HG02798 (cell line): ENCODE measurements at regions not wholly inside any gene's neighbourhood (a gene's known extent, or its start where the extent isn't known, plus 50 kb on each side); places are given as distances from the start of the nearest gene placed in this dataset.
"Not testable (repeated sequence)": the region's sequence is repeated elsewhere in the genome, so short reads cannot be mapped to it uniquely, and the experiment has no call there.

Source experiments
- ATAC-seq: cut with Tn5 transposase; IDR thresholded peaks from one replicate; pipeline ENCODE4 v1.9.1; 2021; ENCODE audit warnings: mild to moderate bottlenecking; ENCODE audit not compliant: unreplicated experiment, poor library complexity

GRCh38 chr11:39311888-39312287, 2147.6 kb downstream of the LRRC4C start:
- ATAC-seq, result not testable (repeated sequence)

- no peak for ATAC-seq
These were observed 2154.9 kb downstream of the LRRC4C start for GRCh38 chr11:39304586-39304985.

DNA sequence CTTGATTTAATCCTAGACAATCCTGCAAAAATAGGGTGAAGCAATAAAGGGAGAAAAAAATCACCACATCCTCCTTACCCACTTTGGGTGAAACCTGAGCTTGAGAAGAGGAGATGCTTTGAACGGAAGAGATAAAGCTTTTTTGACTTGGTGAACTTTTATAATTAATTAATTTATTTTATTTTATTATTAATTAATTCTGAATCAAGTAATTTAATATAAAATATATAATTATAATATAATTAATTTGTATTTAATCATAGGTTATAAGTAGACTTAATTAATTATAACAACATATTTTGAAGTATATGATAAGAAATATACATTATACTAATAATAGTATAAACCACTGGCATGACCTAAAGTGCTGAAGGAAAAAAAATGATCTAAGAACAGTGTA, 2164.8 kb downstream of the LRRC4C start:
- no peak for ATAC-seq

GRCh38 chr11:39288011-39288410, 2171.4 kb downstream of the LRRC4C start:
- ATAC-seq, result no peak

DNA sequence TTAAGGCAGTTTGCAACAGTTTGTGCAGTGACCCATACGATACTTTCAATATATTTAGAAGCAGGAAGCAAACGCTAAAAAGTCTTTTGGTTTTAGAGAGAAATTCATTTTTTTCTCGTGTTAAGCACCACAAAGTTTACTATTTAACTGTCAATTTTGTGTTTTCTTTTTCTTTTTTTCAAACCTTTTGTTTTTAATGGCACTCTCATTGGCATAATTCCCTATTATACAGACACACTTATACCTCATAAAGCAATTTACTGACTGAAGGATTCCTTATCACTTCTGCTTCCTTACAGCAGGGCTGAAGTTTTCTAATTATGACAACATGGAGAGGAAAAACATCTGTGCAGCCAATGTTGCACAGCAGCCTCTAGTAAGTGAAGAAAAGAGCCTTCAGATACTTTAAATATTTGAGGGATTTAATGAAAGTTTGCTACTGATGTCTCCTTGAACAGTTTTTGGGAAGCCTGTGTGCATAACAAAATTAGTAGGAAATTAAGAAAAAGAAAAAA, 2191.2 kb downstream of the LRRC4C start:
- ATAC-seq, result no peak

DNA sequence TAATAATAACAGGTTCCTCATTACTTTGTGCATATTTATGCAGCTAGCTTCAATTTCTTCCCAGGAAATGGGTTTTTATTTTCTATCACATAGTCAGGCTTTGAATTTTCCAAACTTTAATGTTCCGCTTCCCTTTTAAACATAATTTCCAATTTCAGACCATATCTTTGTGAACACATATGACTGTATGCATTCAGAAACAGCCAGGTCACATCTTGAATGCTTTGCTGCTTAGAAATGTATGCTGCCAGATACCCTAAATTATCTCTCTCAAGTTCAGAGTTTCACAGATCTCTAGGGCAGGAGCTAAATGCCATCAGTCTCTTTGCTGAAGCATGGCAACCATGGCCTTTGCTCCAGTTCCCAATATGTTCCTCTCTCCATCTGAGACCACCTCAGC, 2203.8 kb downstream of the LRRC4C start:
- no peak for ATAC-seq

DNA sequence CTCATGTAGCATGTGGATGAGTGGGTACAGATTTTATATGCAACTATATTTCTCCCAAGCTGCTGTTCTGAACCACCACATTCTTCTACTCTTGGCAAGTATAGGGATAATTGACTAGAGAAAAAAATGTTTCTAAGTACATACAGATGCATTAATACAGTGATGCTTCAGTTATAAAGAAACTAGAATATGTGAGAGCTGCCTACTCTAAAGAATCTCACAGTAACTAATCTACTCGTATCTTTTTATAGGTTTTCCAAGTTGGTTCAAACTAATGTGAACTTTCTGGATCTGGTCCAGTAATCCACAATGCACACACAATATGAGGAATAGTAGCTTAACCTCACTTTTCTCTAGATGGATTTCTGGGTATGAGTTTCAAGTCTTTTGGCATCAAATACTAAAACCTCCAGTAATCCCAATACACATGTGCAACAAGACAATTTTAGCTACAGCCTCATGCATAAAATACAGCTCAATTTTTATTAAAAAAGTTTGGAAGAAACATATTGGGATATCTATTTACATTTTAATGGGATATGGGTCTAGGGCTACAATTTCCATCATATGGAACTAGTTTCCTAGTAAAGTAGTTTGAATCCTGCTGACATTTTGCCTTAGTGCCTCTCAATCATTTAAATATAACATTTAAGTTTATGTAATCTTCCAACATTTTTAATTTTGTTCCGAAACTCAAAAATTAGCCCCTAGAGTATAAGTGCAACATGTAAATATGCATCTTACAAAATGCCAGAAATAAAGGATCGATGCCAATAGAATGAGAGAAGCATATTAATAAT, 2209.7 kb downstream of the LRRC4C start:
- no peak for ATAC-seq

DNA sequence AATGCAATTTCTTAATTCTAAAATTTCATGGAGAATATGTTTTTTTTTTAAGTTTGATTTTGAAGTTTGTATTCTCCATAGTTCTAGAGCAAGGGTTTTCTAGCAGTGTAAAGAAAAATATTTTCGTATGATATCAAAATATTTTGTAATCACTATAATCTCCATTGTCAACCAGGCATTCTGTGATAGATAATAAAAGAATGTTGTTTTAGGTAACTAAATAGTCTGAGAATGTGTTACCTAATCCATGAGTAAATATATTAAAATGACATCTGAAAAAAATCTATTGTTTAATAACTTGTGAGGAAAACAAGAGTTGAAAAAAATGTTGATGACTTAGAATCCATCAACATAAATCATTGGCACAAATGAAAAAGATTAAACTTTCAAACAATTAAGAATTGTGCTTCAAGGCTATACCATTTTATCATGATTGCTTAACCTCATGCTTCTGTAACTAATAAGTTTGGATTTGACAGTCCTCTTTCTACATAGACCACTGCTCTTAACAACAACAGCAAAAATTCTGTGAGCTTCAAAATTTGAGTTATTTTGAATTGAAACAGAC, 2211.8 kb downstream of the LRRC4C start:
- no peak for ATAC-seq

DNA sequence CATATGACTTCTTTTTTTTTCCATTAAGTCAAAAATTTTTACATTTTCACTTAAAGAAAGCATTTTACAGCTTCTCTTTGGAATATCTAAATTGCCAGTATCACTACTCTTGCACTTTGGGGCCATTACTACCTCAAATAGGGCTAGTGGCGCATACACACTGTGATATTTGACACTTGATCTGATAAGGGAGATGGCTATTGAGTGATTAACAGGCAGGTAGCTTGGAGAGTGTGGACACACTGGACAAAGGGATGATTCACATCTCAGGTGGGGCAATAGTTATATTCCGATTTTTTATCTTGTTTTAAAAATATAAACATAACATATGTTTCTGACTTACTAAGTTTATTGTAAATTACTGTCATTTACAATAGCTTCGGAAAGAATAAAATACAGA, 2219.9 kb downstream of the LRRC4C start:
- ATAC-seq, result no peak

DNA sequence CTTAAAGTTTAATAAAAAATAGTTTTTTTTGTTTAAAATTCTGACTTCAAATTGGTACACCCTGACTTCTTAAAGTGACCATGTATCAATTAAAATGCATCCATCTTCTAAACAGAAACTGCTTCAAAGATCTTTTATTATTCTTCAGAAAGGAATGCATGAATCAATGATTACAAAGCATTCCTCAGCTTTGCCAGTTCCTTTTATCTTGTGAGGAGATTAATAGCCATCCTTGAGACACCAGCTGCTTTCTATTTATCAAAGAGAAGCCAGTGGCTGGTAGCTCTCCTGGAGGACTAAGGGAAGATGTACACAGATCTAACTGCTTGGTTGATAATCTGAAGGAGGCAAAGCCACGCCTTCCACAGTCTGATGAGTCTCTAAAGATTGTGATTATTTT, 2222.5 kb downstream of the LRRC4C start:
- no peak for ATAC-seq

GRCh38 chr11:39221550-39222138, 2237.8 kb downstream of the LRRC4C start:
- ATAC-seq, result no peak

- ATAC-seq, result no peak
These were observed 2238.8 kb downstream of the LRRC4C start for GRCh38 chr11:39220501-39221230.

DNA sequence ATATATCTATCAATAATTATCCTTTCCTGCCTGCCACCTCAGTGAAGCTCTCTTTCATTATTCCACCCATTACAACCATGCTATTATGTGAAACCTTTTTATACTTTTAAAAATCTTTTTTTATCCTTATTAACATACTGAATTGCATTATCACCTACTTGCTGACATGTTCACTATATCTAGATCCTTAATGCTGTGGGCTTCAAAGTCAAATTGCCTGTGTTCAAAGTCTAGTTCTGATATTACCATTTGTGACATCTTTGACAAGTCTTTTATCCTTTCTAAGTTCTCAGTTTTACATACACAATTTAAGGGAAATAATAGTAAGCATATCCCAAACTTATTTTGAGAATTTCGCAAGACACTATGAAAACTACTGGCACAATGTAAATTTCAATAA, 2239.4 kb downstream of the LRRC4C start:
- no peak for ATAC-seq

DNA sequence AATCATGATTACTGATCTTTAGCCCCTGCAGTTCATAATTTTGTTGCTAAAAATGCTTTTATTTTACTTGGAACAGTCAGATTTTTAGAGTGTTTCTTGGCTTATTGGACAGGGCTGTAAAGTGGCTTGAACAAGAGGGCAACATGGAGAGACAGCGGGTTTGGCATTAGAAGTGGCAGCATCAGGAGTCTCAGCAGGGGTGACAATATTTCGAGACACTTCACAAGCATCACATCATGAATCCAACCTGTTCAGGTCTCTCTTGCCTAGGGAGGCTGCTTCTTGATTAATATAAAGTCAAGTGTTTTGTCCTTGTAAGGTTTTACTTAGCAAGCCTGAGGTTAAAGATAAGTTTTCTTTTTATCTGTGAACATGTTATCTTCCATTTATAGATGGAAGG, 2249.5 kb downstream of the LRRC4C start:
- ATAC-seq, result no peak

- ATAC-seq, result no peak
These were observed 2254.0 kb downstream of the LRRC4C start for GRCh38 chr11:39205236-39205995.

GRCh38 chr11:39192671-39193070, 2266.8 kb downstream of the LRRC4C start:
- ATAC-seq, result no peak

- ATAC-seq, result no peak
These were observed 2268.7 kb downstream of the LRRC4C start for GRCh38 chr11:39190751-39191150.

GRCh38 chr11:39177678-39178077, 2281.8 kb downstream of the LRRC4C start:
- ATAC-seq, result no peak

- ATAC-seq, result no peak
These were observed 2284.5 kb downstream of the LRRC4C start for GRCh38 chr11:39174965-39175364.

- ATAC-seq, result no peak
These were observed 2285.3 kb downstream of the LRRC4C start for GRCh38 chr11:39174196-39174595.
